SIG-M5 treated with dmso at 0.1 percent for 504 hours (cell line): ENCODE measurements at regions not wholly inside any gene's neighbourhood (a gene's known extent, or its start where the extent isn't known, plus 50 kb on each side); places are given as distances from the start of the nearest gene placed in this dataset.
"Not testable (repeated sequence)": the region's sequence is repeated elsewhere in the genome, so short reads cannot be mapped to it uniquely, and the experiment has no call there.

ENCODE experiments used
- DNase-seq: peaks from one replicate; lab custom pipeline; 2025; ENCODE audit not compliant: unreplicated experiment; lab: John Stamatoyannopoulos, UW

DNA sequence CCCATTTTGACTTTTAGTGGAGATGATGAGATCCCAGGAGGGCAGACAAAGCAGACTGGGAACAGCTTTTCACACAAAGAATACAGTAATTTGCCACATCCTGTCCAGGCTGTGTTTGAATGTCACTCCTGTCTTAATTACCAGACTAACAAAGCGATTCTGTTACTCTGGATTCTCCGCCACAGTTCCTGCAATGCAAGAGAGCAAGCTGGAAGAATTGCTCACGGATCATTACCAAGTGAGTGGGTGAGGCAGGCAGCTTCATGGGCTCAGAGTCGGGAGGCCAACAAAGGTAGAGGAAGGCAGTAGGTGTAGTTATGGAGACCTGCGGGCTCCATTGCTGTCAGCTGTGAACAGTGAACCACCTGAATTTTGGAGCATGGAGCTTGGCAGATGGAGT lies 250.5 kb upstream of the ATP5MC3 start:
- DNase-seq, result no peak

GRCh38 chr2:175431101-175431946 lies 249.8 kb upstream of the ATP5MC3 start:
- no peak for DNase-seq

DNA sequence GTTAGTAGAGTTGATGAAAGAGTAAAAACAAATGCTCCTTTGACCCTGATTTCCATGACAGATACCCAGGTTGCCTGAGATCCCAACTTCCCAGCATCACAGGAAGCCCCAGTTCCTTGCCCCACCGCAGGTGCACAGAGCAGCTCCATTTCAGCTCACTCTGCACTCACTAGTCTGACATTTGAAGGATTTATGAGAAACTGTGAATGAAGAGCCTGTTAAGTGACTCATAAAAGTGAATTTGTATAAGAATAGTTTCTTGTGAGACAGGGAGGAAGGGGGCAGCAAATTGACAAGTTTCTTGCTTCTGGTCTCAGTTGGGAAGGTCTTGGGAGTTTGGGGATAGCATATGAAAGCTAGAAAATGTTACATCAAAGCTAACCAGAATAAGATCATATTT lies 248.7 kb upstream of the ATP5MC3 start:
- DNase-seq, result no peak

DNA sequence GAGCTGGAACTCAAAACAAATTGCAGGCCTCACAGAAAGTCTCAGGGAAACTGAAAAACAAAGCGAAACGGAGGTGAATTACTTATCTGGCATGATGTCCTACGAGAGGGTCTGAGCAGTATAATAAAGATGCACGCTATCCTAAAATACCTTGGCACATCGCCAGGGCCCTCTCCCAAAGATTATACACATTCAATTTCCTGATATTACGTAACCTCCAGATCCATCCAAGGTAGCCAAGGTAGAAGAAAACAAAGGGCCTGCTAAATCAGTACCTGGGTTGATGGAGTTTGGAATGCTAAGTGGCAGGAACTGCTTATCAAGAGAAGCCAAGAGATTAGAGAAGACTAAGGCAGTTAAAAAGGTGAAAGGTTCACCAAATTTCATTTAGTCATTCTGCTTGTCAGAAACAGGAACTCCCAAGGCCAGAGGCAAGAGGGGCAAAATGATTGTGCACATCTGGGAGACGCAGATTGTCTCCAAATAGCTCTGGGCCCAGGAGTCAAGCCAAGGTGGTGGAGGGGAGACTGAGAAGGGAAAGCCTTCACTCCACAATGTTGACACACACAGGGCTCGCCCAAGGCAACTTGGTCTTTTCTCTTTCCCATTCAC lies 236.8 kb upstream of the ATP5MC3 start:
- peak; percentile 58 for DNase-seq

DNA sequence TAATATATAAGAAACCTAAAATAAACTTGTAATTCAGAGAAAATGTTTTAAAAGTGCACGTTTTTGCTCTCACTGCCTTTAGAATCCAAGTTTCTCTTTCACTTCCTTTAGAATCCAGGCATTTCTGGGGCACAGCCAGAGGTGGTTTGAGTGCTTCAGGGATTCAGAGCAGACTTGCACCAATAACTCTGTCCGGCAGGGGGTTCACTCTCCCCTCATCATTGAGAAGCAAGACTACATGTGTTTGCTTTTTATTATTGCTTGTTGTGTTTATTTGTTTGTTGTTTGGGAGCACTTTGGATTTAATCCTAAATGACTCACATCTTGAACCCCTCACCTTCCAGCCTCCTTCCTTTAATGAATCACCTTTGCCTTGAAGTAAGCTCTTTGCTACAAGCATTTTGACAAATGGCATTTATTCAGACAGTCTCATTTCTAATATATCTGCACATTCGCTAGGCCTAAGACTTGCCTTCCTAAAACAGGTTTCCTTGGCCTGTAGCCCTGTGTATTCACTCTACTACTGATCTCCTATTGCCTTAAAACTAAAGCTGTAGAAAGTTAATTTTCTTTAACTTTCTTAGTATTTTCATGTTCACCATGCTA lies 233.5 kb upstream of the ATP5MC3 start:
- DNase-seq, result peak; percentile 92

GRCh38 chr2:175414191-175414881 lies 232.8 kb upstream of the ATP5MC3 start:
- no peak for DNase-seq

DNA sequence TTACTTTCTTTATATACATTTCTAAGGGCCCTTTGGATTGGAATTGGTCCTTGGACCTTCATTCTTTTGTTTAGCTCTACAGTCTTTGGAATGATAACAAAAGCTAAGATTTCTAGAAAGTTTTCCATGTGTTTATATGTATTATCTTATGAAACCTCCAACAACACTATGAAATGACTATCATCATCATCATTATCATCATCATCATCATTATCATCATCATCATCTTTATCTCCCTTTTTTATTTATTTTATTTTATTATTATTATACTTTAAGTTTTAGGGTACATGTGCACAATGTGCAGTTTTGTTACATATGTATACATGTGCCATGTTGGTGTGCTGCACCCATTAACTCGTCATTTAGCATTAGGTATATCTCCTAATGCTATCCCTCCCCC lies 229.4 kb upstream of the ATP5MC3 start:
- DNase-seq, result not testable (repeated sequence)

DNA sequence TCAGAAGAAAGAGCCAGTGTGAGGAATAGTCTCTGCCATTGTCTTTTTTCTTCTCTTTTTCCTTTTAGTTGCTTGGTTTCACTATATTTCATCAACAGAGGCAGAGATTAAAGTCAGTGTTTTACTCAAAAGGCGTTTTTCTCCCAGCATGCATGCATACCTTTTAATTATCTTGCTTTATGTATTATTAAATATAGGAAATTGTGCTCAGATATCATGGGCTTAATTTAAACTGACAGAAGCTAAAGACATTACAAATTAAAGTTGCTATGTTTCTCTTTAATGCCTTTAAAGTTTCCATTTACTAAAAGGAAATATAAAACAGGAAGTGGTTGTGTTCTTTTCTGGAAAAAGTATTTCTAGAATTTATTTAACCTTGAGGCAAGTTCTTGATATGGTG lies 223.3 kb upstream of the ATP5MC3 start:
- DNase-seq, result no peak

DNA sequence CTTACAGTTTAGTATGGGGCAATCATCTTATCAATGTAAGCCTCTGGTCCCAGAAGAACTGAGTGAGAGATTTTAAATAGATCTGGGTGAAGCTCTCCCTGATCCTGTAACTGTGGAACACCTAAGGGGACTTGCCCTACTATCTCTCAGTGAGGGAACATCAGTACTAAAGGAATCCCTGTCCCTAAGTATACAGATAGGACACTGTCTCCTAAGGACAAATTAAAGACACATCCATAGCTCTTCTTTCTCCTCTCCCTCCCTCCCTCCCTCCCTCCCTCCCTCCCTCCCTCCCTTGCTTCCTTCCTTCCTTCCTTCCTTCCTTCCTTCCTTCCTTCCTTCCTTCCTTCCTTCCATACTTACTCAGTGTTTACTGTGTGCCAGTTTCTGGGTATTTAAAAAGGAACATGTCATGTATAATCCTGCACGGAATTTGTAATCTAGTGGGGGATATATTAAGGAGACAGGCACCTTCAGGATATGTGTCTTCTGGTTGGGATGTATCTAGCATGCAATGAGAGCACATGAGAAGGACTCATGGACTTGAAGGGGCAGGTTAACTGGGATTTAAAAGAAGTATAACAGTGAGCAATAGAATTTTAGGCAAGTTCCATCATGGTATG lies 222.2 kb upstream of the ATP5MC3 start:
- DNase-seq, result no peak

GRCh38 chr2:175402571-175402970 lies 221.1 kb upstream of the ATP5MC3 start:
- no peak for DNase-seq

DNA sequence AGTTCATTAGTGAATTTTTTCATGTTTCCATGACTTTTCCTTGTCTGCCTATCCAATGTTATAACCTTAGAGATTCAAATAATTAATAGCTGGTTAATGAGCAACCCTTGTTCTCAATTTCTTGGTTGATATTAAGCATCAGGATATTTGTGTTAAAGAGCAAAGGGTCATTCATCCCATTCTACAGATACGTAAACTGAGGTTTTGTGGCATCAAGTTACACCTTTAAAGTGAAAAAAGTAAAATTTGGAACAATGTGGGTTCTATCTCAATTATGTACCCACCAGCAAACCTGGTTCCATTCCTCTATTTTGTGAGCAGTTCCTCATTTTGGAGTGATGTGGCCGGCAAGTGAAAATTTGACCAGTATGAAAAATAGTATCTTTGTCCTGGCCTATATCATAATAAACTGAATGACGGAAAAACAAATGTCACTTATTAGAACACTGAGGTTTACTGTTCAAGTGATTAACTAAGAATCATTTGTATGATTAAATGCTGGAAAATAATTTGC lies 220.5 kb upstream of the ATP5MC3 start:
- DNase-seq, result no peak

- DNase-seq, result no peak
Measured at GRCh38 chr2:175400975-175401374, 219.5 kb upstream of the ATP5MC3 start.

DNA sequence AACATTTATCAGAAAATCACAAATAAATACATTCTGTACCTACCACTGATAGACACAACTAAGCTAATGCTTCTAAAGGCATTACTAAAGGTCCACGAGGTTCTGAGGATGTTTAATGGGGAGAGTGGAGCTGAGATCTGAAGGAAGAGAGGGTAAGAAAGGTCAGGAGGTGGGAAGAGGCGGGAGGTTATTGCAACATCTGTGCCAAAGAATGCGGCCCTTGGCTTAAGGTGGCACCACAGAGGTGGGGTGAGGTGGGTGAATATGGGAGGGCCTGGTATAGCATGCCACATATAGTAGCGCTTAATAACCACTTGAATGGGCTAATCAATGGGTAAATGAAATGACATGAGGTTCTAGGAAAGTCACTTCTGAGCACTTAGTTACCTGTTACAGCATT lies 217.8 kb upstream of the ATP5MC3 start:
- DNase-seq, result no peak

- no peak for DNase-seq
Measured at GRCh38 chr2:175398848-175399247, 217.3 kb upstream of the ATP5MC3 start.

- no peak for DNase-seq
Measured at GRCh38 chr2:175396696-175397095, 215.2 kb upstream of the ATP5MC3 start.

GRCh38 chr2:175393851-175394250 lies 212.3 kb upstream of the ATP5MC3 start:
- DNase-seq, result no peak

DNA sequence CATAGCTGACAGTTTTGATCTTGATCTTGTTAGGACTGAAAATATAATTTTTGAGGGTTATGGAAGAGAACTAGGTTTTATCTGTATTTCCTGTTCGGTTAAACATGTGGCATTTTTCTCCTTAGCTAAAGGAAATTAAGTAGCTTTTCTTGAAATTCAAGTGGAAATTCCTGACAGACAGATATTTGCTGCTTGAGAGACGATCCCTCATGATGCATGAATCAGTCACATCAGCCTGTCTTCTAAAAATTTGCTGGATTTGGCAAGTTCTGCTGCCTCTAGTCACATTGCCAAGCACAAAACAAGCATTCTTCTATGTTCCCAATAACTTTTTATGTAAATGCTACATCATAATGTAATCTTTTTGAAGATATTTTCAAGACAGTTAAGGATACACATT lies 201.8 kb upstream of the ATP5MC3 start:
- DNase-seq, result no peak

DNA sequence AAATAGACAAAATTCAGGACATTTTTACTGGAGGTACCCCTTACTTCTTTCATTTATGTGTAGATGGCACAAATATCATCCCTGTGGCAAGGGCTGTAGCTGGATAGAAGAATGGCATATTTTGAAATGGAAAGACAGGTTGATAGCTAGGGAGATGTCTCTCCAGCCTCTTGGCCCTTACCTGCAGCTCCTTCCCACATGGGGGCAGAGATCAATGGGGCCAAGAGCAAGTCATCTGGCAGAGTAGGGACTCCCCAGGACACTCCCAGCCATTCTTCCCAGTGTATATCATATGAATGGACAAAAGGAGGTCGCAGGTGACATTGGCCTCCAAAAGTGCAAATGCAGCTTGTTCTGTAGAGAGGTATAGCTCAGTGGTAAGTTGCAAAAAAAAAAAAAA lies 192.2 kb upstream of the ATP5MC3 start:
- DNase-seq, result no peak

GRCh38 chr2:175372704-175373701 lies 191.5 kb upstream of the ATP5MC3 start:
- peak; percentile 72 for DNase-seq

- DNase-seq, result peak; percentile 8
Measured at GRCh38 chr2:175371378-175371777, 189.9 kb upstream of the ATP5MC3 start.
